NCI-H2107 (cell line): ENCODE measurements at regions not wholly inside any gene's neighbourhood (a gene's known extent, or its start where the extent isn't known, plus 50 kb on each side); places are given as distances from the start of the nearest gene placed in this dataset.
"Not testable (repeated sequence)": the region's sequence is repeated elsewhere in the genome, so short reads cannot be mapped to it uniquely, and the experiment has no call there.

Source experiments
- DNase-seq: peaks from one replicate; lab custom pipeline; 2025; lab: John Stamatoyannopoulos, UW

GRCh38 chr2:145411493-145411892, 891.6 kb upstream of the ZEB2 start:
- DNase-seq, result no peak

- no peak for DNase-seq
Observed at GRCh38 chr2:145410086-145410485, 890.2 kb upstream of the ZEB2 start.

- no peak for DNase-seq
Observed at GRCh38 chr2:145408980-145409379, 889.1 kb upstream of the ZEB2 start.

- no peak for DNase-seq
Observed at GRCh38 chr2:145404690-145405089, 884.8 kb upstream of the ZEB2 start.

DNA sequence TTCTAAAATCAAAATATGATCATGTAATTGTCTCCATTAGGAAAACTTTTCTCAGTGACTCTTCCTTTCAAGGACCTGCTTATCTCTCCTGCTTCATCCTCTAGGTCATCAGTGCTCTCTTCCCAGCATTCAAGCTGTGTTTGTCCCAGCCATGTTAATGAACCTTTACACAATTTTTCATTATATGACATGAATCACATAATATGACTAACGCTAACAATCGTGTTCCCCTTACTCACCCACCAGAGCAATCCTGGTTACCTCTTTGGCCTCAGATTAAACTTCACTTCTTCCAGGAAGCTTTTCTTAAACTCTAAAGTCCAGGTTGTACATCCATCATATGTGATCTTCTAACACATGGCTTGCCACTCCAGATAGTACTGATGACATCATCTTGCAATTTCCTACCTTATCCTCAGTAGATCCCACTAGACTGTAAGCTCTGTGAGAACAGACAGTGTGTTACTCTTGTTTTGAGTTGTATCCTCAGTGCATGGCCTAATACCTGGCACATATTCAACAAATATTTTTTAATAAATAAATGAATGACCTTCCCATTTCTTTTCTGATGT, 882.9 kb upstream of the ZEB2 start:
- no peak for DNase-seq

DNA sequence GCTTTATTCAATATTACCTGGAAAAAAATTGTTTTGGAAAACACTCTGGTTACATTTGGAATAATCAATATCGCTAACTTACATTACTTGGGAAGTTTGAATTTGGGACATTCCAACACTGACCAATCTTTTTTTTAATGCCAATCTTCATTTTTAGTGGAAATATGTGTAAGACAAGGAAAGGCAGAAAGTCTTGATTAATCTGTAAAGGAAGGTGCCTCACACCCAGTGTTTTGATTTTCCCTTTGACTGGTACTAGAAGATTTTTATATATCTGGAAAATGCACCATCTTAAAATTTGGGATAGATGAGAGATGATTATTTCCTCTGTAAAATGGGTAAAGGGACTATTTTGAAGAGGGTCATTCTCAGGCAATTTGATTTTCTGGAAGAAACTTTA, 879.2 kb upstream of the ZEB2 start:
- DNase-seq, result no peak

DNA sequence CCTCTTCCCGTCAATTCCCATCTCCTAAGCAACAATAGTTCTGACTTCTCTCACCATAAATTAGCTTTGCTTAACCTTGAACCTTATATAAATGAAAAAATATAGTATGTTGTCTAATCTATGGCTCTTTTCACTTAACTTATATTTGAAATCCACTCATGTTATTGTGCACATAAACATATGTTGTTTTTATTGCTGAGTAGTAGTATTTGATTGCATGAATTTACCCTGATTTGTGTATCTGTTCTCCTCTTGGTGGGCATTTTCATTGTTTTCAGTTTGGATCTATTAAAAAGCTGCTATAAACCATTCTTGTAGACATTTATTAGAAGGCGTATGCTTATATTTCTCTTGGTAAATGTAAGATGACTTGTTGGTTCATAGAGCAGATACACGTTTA, 874.3 kb upstream of the ZEB2 start:
- DNase-seq, result no peak

DNA sequence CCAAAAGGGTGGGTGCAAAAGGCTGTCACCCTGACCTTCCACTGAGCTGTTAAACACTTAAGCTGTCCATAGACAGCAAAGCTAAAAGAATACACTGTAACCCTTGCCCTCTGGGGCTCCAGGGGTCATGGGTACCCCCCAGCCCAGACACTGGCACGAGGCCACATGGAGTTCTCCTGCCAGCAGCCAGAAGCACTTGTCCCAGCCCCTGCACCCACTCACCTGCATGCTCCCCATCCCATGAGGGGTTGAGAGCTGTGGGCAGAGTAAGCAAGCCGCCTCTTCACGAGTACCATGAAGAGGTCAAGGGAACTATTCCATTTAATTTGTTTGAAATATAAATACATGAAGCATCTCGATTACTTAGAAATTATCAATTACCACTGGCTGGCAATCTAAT, 867.1 kb upstream of the ZEB2 start:
- no peak for DNase-seq

DNA sequence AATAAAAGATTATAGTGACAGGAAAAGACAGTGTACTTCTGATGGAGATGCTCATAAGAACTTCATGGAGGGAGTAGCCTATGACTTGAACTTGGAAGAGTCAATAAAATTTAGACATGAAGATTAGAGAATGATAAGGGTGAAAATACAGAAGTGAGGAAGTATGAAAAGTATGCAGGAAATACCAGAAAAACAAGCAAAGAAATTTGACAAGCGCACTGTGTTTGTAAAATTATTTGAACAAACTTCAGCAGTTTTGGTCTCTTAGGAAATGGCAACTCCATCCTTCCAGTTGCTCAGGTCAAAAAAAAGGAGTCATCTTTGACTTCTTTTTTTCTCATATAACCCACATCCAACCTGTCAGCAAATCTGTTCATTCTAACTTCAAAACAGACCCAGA, 864.0 kb upstream of the ZEB2 start:
- no peak for DNase-seq

- no peak for DNase-seq
Observed at GRCh38 chr2:145380436-145381017, 860.6 kb upstream of the ZEB2 start.

DNA sequence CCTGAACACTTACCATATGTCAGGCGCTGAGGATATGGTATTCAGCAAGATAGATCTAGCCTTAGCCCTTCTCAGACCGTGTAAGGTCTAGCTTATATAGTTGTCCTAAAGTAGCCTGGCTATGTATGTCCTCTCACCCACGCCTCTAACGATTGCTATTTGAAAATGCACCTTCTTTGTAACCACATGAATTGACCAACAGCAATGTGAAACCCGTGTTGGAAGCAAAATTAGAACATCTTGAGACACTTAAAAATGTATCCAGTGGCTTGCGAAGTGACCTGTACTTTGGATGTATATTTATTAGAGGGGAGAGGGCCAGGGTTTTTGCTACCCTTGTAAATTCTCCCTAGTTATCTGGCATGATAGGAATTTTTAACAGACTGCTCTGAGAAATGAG, 860.0 kb upstream of the ZEB2 start:
- DNase-seq, result no peak

GRCh38 chr2:145374165-145374564, 854.2 kb upstream of the ZEB2 start:
- DNase-seq, result no peak

DNA sequence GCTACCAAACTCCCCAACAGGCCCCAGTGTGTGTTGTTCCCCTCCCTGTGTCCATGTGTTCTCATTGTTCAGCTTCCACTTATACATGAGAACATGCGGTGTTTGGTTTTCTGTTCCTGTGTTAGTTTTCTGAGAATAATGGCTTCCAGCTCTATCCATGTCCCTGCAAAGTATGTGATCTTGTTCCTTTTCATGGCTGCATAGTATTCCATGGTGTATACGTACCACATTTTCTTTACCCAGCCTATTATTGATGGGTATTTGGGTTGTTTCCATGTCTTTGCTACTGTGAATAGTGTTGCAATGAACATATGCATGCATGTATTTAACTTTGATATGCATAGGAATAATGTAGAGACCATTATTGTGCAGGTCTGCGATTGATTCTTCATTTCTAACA, 847.4 kb upstream of the ZEB2 start:
- not testable (repeated sequence) for DNase-seq

GRCh38 chr2:145366341-145366740, 846.4 kb upstream of the ZEB2 start:
- no peak for DNase-seq

DNA sequence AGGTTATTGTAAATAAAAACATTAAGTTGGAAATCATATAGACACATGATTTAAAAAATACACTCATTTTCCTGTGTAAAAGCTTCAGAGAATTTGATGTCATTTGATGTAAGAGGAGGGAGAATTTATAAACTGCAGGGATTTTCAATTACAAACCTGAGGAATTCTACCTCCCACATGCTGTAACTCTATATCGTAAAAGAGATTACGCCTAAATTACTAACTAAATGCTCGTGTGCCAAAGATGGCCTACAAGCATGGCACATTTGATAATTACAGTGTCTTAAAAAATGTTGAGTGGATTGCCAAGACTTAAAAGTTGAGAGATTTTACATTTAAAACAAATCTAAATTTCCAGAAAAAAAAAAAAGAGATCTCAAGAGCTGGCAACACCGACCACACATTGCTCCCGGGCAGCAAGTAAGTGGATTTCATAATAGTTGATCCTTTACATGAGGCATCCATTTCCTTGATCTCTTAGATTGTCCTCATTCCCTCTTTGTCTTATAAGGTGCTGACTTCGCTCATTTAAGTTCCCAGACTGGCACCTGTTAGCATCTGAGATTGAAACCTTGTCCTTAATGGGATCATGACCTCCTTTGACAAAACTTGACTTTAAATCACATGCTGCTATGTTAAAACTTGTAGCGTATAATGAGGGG, 840.3 kb upstream of the ZEB2 start:
- no peak for DNase-seq

DNA sequence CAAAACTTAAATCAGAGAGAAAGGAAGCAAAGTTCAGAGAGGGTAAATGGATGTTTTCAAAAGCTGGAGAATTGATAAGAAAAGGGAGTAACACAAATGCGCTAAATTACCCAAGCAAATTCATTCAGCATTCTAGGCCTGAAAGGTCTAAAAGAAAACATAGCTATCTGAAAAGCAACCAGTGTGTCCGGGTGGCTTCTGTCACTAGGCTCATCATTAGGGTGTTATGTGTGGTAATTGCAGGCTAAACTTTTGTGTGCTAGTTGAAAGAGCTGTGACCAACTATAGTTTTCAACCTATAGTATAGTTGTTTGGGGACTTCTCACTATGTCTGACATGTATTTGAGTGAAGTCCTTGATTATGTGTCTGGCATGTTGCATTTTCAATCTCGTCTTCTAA, 839.6 kb upstream of the ZEB2 start:
- no peak for DNase-seq

DNA sequence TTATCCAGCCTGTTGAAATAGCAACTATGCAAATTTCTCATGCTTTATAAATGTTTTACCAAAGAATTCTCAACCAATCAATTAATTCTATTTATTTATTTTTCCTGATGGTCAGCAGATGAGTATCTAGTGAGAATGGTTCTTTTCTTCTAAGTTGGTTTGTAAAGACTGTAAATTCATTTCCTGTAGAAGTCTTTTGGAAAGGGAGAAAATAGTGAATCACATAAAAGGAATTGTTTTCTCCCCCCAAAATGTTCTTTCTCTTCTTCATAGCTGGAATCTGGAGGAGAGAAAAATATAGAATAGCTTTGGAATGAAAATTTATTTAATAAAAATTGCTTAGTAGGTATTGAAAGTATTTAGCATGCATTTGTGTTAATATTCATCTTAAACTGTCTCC, 836.1 kb upstream of the ZEB2 start:
- no peak for DNase-seq

- no peak for DNase-seq
Observed at GRCh38 chr2:145352484-145352883, 832.6 kb upstream of the ZEB2 start.

- DNase-seq, result no peak
Observed at GRCh38 chr2:145351864-145352425, 832.0 kb upstream of the ZEB2 start.

DNA sequence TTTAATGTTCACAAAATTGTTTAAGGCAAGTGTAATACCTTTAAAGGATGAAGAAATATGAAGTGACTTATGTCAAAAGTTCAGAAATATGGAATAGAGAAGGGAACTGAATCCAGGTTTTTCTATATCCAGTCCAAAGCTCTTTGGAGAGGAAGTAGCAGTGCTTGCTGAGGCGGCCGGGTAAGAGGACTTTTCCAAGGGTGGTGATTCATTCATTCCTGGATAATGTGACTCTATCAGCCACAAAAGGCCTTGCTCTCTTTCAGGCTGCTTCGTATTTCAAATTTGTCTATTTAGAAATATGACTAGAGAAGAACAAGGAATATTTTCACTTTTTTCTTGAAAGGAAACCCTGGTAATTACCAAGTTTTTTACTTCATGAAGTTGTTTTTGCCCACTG, 830.1 kb upstream of the ZEB2 start:
- no peak for DNase-seq

- no peak for DNase-seq
Observed at GRCh38 chr2:145344076-145344724, 824.3 kb upstream of the ZEB2 start.

DNA sequence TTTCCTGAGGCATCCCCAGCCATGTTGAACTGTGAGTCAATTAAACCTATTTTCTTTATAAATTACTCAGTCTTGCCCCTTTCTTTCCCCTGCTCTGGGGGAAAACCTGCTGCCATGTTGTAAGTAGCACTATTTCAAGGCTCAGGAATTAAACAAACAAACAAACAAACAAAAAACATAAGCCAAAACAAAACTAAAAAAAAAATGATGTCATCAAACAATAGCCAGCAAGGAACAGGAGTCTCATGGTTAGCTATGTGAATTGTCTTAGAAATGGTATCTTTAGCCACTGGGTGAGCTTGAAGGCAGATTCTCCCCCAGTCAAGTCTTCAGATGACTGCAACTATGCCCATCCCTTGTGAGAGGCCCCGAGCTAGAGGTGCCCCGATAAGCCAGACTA, 823.4 kb upstream of the ZEB2 start:
- no peak for DNase-seq

GRCh38 chr2:145341536-145341935, 821.6 kb upstream of the ZEB2 start:
- no peak for DNase-seq
